ENCODE measurements at regions not wholly inside any gene's neighbourhood (a gene's known extent, or its start where the extent isn't known, plus 50 kb on each side); places are given as distances from the start of the nearest gene placed in this dataset.

DNA sequence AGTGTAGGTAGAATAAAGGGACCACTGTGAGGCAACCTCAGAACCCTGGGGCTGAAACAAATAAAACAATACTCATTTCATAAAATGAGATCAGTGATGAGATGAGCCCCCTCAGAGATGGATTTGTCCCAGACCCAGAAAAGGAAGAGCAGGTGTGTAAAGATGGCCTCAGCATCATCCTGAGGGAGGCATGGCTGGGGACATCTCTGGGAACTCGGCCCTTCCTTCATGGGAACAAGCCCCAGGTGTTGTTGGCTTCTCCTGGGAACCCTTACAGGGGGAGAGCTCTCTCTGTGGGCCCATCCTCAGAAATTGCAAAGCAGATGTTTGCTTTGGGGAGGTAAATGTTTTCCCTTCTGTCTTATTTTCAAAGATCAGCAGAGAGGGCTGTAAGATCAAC lies 133.2 kb upstream of the USP24 start (continued):
- TF ChIP-seq, protein P1, sequence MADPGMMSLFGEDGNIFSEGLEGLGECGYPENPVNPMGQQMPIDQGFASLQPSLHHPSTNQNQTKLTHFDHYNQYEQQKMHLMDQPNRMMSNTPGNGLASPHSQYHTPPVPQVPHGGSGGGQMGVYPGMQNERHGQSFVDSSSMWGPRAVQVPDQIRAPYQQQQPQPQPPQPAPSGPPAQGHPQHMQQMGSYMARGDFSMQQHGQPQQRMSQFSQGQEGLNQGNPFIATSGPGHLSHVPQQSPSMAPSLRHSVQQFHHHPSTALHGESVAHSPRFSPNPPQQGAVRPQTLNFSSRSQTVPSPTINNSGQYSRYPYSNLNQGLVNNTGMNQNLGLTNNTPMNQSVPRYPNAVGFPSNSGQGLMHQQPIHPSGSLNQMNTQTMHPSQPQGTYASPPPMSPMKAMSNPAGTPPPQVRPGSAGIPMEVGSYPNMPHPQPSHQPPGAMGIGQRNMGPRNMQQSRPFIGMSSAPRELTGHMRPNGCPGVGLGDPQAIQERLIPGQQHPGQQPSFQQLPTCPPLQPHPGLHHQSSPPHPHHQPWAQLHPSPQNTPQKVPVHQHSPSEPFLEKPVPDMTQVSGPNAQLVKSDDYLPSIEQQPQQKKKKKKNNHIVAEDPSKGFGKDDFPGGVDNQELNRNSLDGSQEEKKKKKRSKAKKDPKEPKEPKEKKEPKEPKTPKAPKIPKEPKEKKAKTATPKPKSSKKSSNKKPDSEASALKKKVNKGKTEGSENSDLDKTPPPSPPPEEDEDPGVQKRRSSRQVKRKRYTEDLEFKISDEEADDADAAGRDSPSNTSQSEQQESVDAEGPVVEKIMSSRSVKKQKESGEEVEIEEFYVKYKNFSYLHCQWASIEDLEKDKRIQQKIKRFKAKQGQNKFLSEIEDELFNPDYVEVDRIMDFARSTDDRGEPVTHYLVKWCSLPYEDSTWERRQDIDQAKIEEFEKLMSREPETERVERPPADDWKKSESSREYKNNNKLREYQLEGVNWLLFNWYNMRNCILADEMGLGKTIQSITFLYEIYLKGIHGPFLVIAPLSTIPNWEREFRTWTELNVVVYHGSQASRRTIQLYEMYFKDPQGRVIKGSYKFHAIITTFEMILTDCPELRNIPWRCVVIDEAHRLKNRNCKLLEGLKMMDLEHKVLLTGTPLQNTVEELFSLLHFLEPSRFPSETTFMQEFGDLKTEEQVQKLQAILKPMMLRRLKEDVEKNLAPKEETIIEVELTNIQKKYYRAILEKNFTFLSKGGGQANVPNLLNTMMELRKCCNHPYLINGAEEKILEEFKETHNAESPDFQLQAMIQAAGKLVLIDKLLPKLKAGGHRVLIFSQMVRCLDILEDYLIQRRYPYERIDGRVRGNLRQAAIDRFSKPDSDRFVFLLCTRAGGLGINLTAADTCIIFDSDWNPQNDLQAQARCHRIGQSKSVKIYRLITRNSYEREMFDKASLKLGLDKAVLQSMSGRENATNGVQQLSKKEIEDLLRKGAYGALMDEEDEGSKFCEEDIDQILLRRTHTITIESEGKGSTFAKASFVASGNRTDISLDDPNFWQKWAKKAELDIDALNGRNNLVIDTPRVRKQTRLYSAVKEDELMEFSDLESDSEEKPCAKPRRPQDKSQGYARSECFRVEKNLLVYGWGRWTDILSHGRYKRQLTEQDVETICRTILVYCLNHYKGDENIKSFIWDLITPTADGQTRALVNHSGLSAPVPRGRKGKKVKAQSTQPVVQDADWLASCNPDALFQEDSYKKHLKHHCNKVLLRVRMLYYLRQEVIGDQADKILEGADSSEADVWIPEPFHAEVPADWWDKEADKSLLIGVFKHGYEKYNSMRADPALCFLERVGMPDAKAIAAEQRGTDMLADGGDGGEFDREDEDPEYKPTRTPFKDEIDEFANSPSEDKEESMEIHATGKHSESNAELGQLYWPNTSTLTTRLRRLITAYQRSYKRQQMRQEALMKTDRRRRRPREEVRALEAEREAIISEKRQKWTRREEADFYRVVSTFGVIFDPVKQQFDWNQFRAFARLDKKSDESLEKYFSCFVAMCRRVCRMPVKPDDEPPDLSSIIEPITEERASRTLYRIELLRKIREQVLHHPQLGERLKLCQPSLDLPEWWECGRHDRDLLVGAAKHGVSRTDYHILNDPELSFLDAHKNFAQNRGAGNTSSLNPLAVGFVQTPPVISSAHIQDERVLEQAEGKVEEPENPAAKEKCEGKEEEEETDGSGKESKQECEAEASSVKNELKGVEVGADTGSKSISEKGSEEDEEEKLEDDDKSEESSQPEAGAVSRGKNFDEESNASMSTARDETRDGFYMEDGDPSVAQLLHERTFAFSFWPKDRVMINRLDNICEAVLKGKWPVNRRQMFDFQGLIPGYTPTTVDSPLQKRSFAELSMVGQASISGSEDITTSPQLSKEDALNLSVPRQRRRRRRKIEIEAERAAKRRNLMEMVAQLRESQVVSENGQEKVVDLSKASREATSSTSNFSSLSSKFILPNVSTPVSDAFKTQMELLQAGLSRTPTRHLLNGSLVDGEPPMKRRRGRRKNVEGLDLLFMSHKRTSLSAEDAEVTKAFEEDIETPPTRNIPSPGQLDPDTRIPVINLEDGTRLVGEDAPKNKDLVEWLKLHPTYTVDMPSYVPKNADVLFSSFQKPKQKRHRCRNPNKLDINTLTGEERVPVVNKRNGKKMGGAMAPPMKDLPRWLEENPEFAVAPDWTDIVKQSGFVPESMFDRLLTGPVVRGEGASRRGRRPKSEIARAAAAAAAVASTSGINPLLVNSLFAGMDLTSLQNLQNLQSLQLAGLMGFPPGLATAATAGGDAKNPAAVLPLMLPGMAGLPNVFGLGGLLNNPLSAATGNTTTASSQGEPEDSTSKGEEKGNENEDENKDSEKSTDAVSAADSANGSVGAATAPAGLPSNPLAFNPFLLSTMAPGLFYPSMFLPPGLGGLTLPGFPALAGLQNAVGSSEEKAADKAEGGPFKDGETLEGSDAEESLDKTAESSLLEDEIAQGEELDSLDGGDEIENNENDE (IDR thresholded peaks at IDR 0.05; ENCODE audit: insufficient replicate concordance, low read length) = no peak
- no peak for TF ChIP-seq SP2 (IDR thresholded peaks at IDR 0.05; ENCODE audit: low read length)
